Parathyroid adenoma (tissue), 2 donors: ENCODE measurements at regions not wholly inside any gene's neighbourhood (a gene's known extent, or its start where the extent isn't known, plus 50 kb on each side); places are given as distances from the start of the nearest gene placed in this dataset.

Experiments
- H2AFZ ChIP-seq: fragments of 300-600 bp; sonication (generic); one replicate; pipeline ENCODE4 v1.7.0; 2017; ENCODE audit warnings: antibody characterized with exemption, mild to moderate bottlenecking
- H3K27ac ChIP-seq: fragments of 300-600 bp; sonication (generic); one replicate; pipeline ENCODE4 v1.7.0; 2017
- H3K27me3 ChIP-seq: fragments of 300-600 bp; sonication (generic); one replicate; pipeline ENCODE4 v1.7.0; 2017; ENCODE audit warnings: low read length; ENCODE audit not compliant: control insufficient read depth, insufficient read depth
- H3K36me3 ChIP-seq: fragments of 300-600 bp; sonication (generic); one replicate; pipeline ENCODE4 v1.7.0; 2017; ENCODE audit warnings: low read length; ENCODE audit not compliant: control insufficient read depth, insufficient read depth
- H3K4me1 ChIP-seq: fragments of 300-600 bp; sonication (generic); one replicate; pipeline ENCODE4 v1.7.0; 2017; ENCODE audit warnings: control low read depth
- H3K4me2 ChIP-seq: fragments of 300-600 bp; sonication (generic); one replicate; pipeline ENCODE4 v1.7.0; 2017; ENCODE audit warnings: low read length
- H3K4me3 ChIP-seq: fragments of 300-600 bp; sonication (generic); one replicate; pipeline ENCODE4 v1.7.0; 2017; ENCODE audit warnings: low read depth, low read length
- H3K79me2 ChIP-seq: fragments of 300-600 bp; sonication (generic); one replicate; pipeline ENCODE4 v1.7.0; 2017; ENCODE audit warnings: control low read depth
- H3K9ac ChIP-seq: fragments of 300-600 bp; sonication (generic); one replicate; pipeline ENCODE4 v1.7.0; 2017; ENCODE audit warnings: mild to moderate bottlenecking
- H3K9me3 ChIP-seq: fragments of 300-600 bp; sonication (generic); one replicate; pipeline ENCODE4 v1.7.0; 2017; ENCODE audit warnings: low read length; ENCODE audit not compliant: control insufficient read depth
- TF ChIP-seq, protein P1 (sequence below): fragments of 300-600 bp; sonication (generic); IDR thresholded peaks from one replicate; pipeline ENCODE4 v1.7.0; 2017; ENCODE audit warnings: antibody characterized with exemption, mild to moderate bottlenecking
- donor health status: primary hyperparathyroidism.

DNA sequence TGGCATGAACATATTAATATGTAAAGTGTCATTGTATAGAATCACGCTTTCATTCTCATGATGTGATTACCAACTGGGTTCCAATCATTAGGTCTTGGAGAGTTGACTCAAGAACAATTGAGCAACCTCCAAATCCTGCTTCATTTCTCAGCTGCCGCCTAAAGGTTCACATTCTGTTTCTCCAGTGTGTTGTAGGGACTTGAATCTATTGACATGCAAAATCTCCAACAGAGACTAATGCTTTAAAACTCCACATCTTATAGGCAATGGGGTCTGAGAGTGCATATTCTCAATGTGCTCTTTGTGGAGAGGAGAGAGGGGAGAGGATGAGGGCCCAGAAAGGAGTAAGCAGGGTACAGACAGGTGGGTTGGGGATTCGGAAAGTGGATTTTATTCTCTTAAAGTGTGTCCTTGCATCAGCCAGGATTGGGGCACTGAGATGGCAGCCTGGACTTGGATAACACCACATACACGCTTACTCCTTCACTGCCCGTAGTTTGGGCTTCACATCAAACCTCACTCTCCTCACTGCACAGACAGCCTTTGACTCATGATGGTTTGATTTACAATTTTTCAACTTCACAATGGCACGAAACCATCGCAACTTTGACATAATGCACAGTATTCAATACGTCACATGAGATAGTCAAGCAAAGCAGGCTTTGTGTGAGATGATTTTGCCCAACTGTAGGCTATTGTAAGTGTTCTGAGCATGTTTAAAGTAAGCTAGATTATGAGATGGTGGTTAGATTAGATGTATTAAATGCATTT, 241.3 kb upstream of the IRS2 start:
- Histone ChIP-seq H3K27ac (no peak overlapping the region), H2AFZ (no peak overlapping the region), H3K9ac (no peak overlapping the region), H3K27me3 (no peaks in the 10 kb centered on the region), H3K36me3 (no peaks in the 10 kb centered on the region), H3K4me3 (no peak overlapping the region), H3K4me1 (no peaks in the 10 kb centered on the region), H3K79me2 (no peaks in the 10 kb centered on the region), H3K4me2 (no peak overlapping the region), H3K9me3 (no peaks in the 10 kb centered on the region)
- TF ChIP-seq, protein P1, sequence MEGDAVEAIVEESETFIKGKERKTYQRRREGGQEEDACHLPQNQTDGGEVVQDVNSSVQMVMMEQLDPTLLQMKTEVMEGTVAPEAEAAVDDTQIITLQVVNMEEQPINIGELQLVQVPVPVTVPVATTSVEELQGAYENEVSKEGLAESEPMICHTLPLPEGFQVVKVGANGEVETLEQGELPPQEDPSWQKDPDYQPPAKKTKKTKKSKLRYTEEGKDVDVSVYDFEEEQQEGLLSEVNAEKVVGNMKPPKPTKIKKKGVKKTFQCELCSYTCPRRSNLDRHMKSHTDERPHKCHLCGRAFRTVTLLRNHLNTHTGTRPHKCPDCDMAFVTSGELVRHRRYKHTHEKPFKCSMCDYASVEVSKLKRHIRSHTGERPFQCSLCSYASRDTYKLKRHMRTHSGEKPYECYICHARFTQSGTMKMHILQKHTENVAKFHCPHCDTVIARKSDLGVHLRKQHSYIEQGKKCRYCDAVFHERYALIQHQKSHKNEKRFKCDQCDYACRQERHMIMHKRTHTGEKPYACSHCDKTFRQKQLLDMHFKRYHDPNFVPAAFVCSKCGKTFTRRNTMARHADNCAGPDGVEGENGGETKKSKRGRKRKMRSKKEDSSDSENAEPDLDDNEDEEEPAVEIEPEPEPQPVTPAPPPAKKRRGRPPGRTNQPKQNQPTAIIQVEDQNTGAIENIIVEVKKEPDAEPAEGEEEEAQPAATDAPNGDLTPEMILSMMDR: no peak

DNA sequence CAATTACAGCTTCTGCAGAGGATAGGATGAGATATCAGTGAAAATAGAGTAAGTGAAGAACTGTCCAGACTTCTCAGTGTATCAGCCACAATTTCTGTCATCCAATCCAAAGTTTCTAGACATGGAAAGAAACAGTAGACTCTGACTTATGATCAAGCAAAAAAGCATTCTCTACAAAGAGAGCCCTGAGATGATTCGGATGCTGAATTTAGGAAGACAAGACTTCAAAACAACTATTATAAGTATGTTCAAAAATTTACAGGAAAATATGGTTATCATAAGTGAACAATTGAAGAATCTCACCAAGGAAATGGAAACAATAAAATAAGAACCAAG, 238.2 kb upstream of the IRS2 start:
- Histone ChIP-seq H3K36me3 (no peaks in the 10 kb centered on the region), H3K9ac (no peak overlapping the region), H3K9me3 (no peaks in the 10 kb centered on the region), H3K27me3 (no peaks in the 10 kb centered on the region), H3K79me2 (no peaks in the 10 kb centered on the region), H3K4me1 (no peaks in the 10 kb centered on the region), H3K4me2 (no peak overlapping the region), H2AFZ (no peak overlapping the region), H3K27ac (no peak overlapping the region), H3K4me3 (no peak overlapping the region)
- TF ChIP-seq, protein P1: no peak

DNA sequence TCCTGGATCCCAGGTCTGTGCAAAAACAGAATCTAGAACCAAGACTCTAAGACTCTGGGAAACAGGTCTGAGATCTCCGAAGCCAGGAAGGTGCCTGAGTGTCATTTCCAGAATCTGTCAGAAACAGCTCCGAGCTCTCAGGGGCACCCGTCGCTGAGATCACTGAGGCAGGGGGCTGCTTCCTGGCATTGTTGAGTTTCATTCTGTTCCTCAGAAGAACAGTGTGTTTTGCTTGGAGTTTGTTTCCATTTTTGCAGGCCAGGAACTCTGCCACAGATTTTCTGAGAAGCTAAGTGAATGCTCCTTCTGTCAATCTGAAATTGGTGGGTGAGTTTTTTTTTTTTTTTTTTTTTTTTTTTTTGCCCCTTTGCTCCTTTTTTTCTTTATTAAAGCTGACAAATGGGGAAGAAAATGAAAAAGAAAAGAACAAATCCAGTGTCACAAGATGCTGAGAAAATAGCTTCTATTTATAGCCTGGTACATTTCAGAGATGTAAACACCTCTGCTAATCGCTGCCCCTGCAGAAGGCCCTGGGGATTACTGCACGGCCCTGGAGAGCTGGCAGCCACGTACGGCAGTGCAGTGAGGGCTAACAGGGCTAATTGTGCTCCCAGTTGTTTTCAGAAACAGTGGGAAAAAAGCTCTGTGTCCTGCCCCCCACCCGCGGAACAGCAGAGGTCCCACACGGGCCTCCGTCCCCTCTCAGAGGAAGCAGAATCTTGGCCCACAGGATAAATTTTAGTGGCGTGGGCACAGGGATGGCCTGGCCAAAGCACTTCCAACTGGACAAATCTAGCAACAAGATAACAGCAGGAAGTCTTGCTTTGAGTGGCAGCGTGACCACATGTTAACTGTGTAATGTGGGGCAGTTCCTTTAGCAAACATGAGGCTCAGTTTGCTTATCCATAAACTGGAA, 237.6 kb upstream of the IRS2 start:
- no peak overlapping the region for H3K4me3 ChIP-seq
- H3K9ac ChIP-seq: no peak overlapping the region

DNA sequence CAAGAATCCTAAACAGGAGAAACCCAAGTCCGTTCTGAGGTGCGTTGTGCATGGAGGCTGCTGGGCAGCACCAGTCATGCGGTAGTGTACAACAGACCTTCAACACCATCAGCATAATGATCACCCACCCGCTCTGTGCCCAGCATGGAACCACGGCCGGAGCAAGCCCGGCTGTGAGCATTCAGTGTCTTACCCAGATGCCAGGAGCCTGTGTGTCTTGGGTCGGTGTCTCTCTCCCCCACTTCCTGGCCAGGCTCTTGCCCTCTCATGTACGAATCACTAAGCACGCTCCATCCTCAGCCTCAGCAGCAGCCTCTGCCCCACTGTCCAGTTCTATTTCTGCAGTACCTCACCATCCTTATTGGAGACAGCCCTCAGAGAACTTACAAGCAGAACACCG, 231.6 kb upstream of the IRS2 start:
- H2AFZ ChIP-seq: no peak overlapping the region
- TF ChIP-seq, protein P1: no peak

More for the DNA sequence above, 237.6 kb upstream of the IRS2 start:
- no peaks in the 10 kb centered on the region for H3K36me3 ChIP-seq
- no peaks in the 10 kb centered on the region for H3K79me2 ChIP-seq
- no peak overlapping the region for H2AFZ ChIP-seq
- no peaks in the 10 kb centered on the region for H3K27me3 ChIP-seq
- no peaks in the 10 kb centered on the region for H3K4me1 ChIP-seq
- H3K4me2 ChIP-seq: no peak overlapping the region
- H3K27ac ChIP-seq: no peak overlapping the region
- TF ChIP-seq, protein P1: no peak
- no peaks in the 10 kb centered on the region for H3K9me3 ChIP-seq

More for the DNA sequence above, 231.6 kb upstream of the IRS2 start:
- Histone ChIP-seq H3K79me2 (no peaks in the 10 kb centered on the region), H3K4me1 (no peaks in the 10 kb centered on the region), H3K27me3 (no peaks in the 10 kb centered on the region), H3K9ac (no peak overlapping the region), H3K36me3 (no peaks in the 10 kb centered on the region), H3K27ac (no peak overlapping the region), H3K4me3 (no peak overlapping the region), H3K4me2 (no peak overlapping the region), H3K9me3 (no peaks in the 10 kb centered on the region)
